Astrocyte (in vitro differentiated cells and primary cell): ENCODE measurements at regions not wholly inside any gene's neighbourhood (a gene's known extent, or its start where the extent isn't known, plus 50 kb on each side); places are given as distances from the start of the nearest gene placed in this dataset.

Experiments used
- DNase-seq: peaks from one replicate; pipeline ENCODE4 v3.0.0-alpha.2; 2010; ENCODE audit warnings: low read depth
- FAIRE-seq: peaks from 2 replicates; lab custom pipeline; 2011; peaks lifted over from hg19 to GRCh38; lab: Jason Lieb, UNC
- H2AFZ ChIP-seq: 2 replicates; pipeline ENCODE4 v1.6.0; 2012; ENCODE audit warnings: low read depth, low read length, inconsistent platforms
- H3K27ac ChIP-seq: 2 replicates; pipeline ENCODE4 v1.5.1; 2011; ENCODE audit warnings: low read depth, low read length, inconsistent platforms
- H3K27me3 ChIP-seq: 2 replicates; pipeline ENCODE4 v1.6.0; 2011; ENCODE audit warnings: low read length, inconsistent platforms; ENCODE audit not compliant: insufficient read depth
- H3K36me3 ChIP-seq: 2 replicates; pipeline ENCODE4 v1.5.1; 2011; ENCODE audit warnings: low read length, inconsistent platforms; ENCODE audit not compliant: insufficient read depth
- H3K4me1 ChIP-seq: 2 replicates; pipeline ENCODE4 v1.5.1; 2011; ENCODE audit warnings: low read length, inconsistent platforms; ENCODE audit not compliant: insufficient read depth
- H3K4me2 ChIP-seq: 2 replicates; pipeline ENCODE4 v1.6.0; 2012; ENCODE audit warnings: low read length, inconsistent platforms
- H3K4me3 ChIP-seq: 2 replicates; pipeline ENCODE4 v1.5.1; 2011; ENCODE audit warnings: low read depth, mild to moderate bottlenecking, low read length, inconsistent platforms; ENCODE audit not compliant: insufficient read depth
- H3K79me2 ChIP-seq: 2 replicates; pipeline ENCODE4 v1.6.0; 2012; ENCODE audit warnings: mild to moderate bottlenecking, low read length, inconsistent platforms; ENCODE audit not compliant: insufficient read depth
- H3K9ac ChIP-seq: 2 replicates; pipeline ENCODE4 v1.6.0; 2012; ENCODE audit warnings: mild to moderate bottlenecking, low read length, inconsistent platforms
- H3K9me3 ChIP-seq: 2 replicates; pipeline ENCODE4 v1.5.1; 2012; ENCODE audit warnings: low read depth, mild to moderate bottlenecking, low read length, inconsistent platforms; ENCODE audit not compliant: insufficient read depth
- H4K20me1 ChIP-seq: 2 replicates; pipeline ENCODE4 v1.6.0; 2012; ENCODE audit warnings: low read length, inconsistent platforms; ENCODE audit not compliant: insufficient read depth
- H3K27ac Mint-ChIP-seq: one replicate; pipeline ENCODE4 v1.8.0; 2021; ENCODE audit warnings: mild to moderate bottlenecking, mixed read lengths; ENCODE audit not compliant: unreplicated experiment
- H3K27me3 Mint-ChIP-seq: one replicate; pipeline ENCODE4 v1.8.0; 2021; ENCODE audit warnings: low read depth, mixed read lengths; ENCODE audit not compliant: unreplicated experiment
- H3K36me3 Mint-ChIP-seq: one replicate; pipeline ENCODE4 v1.8.0; 2021; ENCODE audit warnings: low read depth, mixed read lengths; ENCODE audit not compliant: unreplicated experiment
- H3K4me1 Mint-ChIP-seq: one replicate; pipeline ENCODE4 v1.8.0; 2021; ENCODE audit warnings: low read depth, mixed read lengths; ENCODE audit not compliant: unreplicated experiment
- H3K4me3 Mint-ChIP-seq: one replicate; pipeline ENCODE4 v1.8.0; 2021; ENCODE audit warnings: mild to moderate bottlenecking, moderate library complexity, mixed read lengths; ENCODE audit not compliant: unreplicated experiment
- H3K9me3 Mint-ChIP-seq: one replicate; pipeline ENCODE4 v1.8.0; 2021; ENCODE audit warnings: mild to moderate bottlenecking, mixed read lengths; ENCODE audit not compliant: unreplicated experiment
- EZH2 ChIP-seq: IDR thresholded peaks from 2 replicates; pipeline ENCODE4 v1.6.1; 2012; ENCODE audit warnings: mild to moderate bottlenecking, low read length, inconsistent platforms; ENCODE audit not compliant: insufficient read depth
- TF ChIP-seq, protein P1 (sequence below): IDR thresholded peaks from 2 replicates; pipeline ENCODE4 v1.5.1; 2011; ENCODE audit warnings: low read depth, mild to moderate bottlenecking, inconsistent platforms, low read length, moderate library complexity; ENCODE audit not compliant: insufficient read depth

- DNase-seq (no peak), FAIRE-seq (no peak)
- Histone ChIP-seq H3K36me3 (no peaks in the 10 kb centered on the region), H3K4me3 (no peak overlapping the region), H3K4me1 (no peaks in the 10 kb centered on the region), H3K27ac (no peak overlapping the region), H2AFZ (no peak overlapping the region), H4K20me1 (no peaks in the 10 kb centered on the region), H3K9ac (no peak overlapping the region), H3K9me3 (no peaks in the 10 kb centered on the region), H3K4me2 (no peak overlapping the region), H3K27me3 (no peaks in the 10 kb centered on the region), H3K79me2 (no peaks in the 10 kb centered on the region)
- no peak overlapping the region for H3K4me3 Mint-ChIP-seq
- no peak for TF ChIP-seq EZH2
- TF ChIP-seq, protein P1, sequence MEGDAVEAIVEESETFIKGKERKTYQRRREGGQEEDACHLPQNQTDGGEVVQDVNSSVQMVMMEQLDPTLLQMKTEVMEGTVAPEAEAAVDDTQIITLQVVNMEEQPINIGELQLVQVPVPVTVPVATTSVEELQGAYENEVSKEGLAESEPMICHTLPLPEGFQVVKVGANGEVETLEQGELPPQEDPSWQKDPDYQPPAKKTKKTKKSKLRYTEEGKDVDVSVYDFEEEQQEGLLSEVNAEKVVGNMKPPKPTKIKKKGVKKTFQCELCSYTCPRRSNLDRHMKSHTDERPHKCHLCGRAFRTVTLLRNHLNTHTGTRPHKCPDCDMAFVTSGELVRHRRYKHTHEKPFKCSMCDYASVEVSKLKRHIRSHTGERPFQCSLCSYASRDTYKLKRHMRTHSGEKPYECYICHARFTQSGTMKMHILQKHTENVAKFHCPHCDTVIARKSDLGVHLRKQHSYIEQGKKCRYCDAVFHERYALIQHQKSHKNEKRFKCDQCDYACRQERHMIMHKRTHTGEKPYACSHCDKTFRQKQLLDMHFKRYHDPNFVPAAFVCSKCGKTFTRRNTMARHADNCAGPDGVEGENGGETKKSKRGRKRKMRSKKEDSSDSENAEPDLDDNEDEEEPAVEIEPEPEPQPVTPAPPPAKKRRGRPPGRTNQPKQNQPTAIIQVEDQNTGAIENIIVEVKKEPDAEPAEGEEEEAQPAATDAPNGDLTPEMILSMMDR: no peak
- H3K4me1 Mint-ChIP-seq: no peaks in the 10 kb centered on the region
- H3K36me3 Mint-ChIP-seq: no peaks in the 10 kb centered on the region
- no peak overlapping the region for H3K27ac Mint-ChIP-seq
- no peaks in the 10 kb centered on the region for H3K9me3 Mint-ChIP-seq
- peaks cover 2% of the 10 kb centered on the region for H3K27me3 Mint-ChIP-seq
Observed at GRCh38 chr4:63440236-63440635, 969.0 kb downstream of the TECRL start.

- no peaks in the 10 kb centered on the region for H3K36me3 Mint-ChIP-seq
- no peaks in the 10 kb centered on the region for H3K27me3 Mint-ChIP-seq
- Histone ChIP-seq H4K20me1 (no peaks in the 10 kb centered on the region), H3K9me3 (no peaks in the 10 kb centered on the region), H3K36me3 (no peaks in the 10 kb centered on the region), H3K4me1 (no peaks in the 10 kb centered on the region), H3K4me2 (no peak overlapping the region), H3K27ac (no peak overlapping the region), H2AFZ (no peak overlapping the region), H3K4me3 (no peak overlapping the region), H3K79me2 (no peaks in the 10 kb centered on the region), H3K9ac (no peak overlapping the region), H3K27me3 (no peaks in the 10 kb centered on the region)
- H3K4me3 Mint-ChIP-seq: no peak overlapping the region
- no peak for FAIRE-seq
- H3K4me1 Mint-ChIP-seq: peaks cover 6% of the 10 kb centered on the region
- no peak for DNase-seq
- H3K27ac Mint-ChIP-seq: peak overlapping the region; percentile 44
- TF ChIP-seq, protein P1: no peak
- TF ChIP-seq EZH2: no peak
- no peaks in the 10 kb centered on the region for H3K9me3 Mint-ChIP-seq
Observed at GRCh38 chr4:63430105-63430504, 979.1 kb downstream of the TECRL start.

- Histone ChIP-seq H4K20me1 (no peaks in the 10 kb centered on the region), H3K9me3 (peaks cover 10% of the 10 kb centered on the region), H3K4me2 (no peak overlapping the region), H3K9ac (no peak overlapping the region), H2AFZ (no peak overlapping the region), H3K36me3 (no peaks in the 10 kb centered on the region), H3K4me3 (no peak overlapping the region), H3K4me1 (no peaks in the 10 kb centered on the region), H3K79me2 (no peaks in the 10 kb centered on the region), H3K27ac (no peak overlapping the region), H3K27me3 (no peaks in the 10 kb centered on the region)
- H3K9me3 Mint-ChIP-seq: no peaks in the 10 kb centered on the region
- H3K27ac Mint-ChIP-seq: no peak overlapping the region
- TF ChIP-seq, protein P1: no peak
- no peak for TF ChIP-seq EZH2
- H3K4me3 Mint-ChIP-seq: no peak overlapping the region
- no peak for DNase-seq
- no peaks in the 10 kb centered on the region for H3K27me3 Mint-ChIP-seq
- no peak for FAIRE-seq
- H3K36me3 Mint-ChIP-seq: no peaks in the 10 kb centered on the region
- H3K4me1 Mint-ChIP-seq: no peaks in the 10 kb centered on the region
Observed at GRCh38 chr4:63396269-63396668, 1013.0 kb downstream of the TECRL start.
